Stomach smooth muscle (tissue), 2 donors: ENCODE measurements at regions not wholly inside any gene's neighbourhood (a gene's known extent, or its start where the extent isn't known, plus 50 kb on each side); places are given as distances from the start of the nearest gene placed in this dataset.

Experiments
- H3K27ac ChIP-seq: one replicate; pipeline ENCODE4 v1.7.0; 2013; ENCODE audit warnings: mild to moderate bottlenecking, low read length, inconsistent platforms
- H3K27me3 ChIP-seq, 2 donors: one replicate each; pipeline ENCODE4 v1.7.0; 2013; ENCODE audit warnings: low read length in 2 of 2; ENCODE audit not compliant: insufficient read depth in 2 of 2, control insufficient read depth in 1 of 2
- H3K36me3 ChIP-seq, 2 donors: one replicate each; pipeline ENCODE4 v1.7.0; 2013; ENCODE audit warnings: low read length in 2 of 2; ENCODE audit not compliant: control insufficient read depth in 2 of 2, insufficient read depth in 2 of 2
- H3K4me1 ChIP-seq: one replicate; pipeline ENCODE4 v1.7.0; 2013; ENCODE audit warnings: low read length; ENCODE audit not compliant: control insufficient read depth, insufficient read depth
- H3K4me3 ChIP-seq, 2 donors: one replicate each; pipeline ENCODE4 v1.7.0; 2013; ENCODE audit warnings: low read length in 2 of 2
- H3K9ac ChIP-seq, 2 donors: one replicate each; pipeline ENCODE4 v1.7.0; 2013; ENCODE audit warnings: low read length in 2 of 2, mild to moderate bottlenecking in 1 of 2
- H3K9me3 ChIP-seq, 2 donors: one replicate each; pipeline ENCODE4 v1.7.0; 2013; ENCODE audit warnings: low read length in 2 of 2; ENCODE audit not compliant: control insufficient read depth in 2 of 2
- donor health status: healthy.
- donor health status: Pancreatic carcinoma.

DNA sequence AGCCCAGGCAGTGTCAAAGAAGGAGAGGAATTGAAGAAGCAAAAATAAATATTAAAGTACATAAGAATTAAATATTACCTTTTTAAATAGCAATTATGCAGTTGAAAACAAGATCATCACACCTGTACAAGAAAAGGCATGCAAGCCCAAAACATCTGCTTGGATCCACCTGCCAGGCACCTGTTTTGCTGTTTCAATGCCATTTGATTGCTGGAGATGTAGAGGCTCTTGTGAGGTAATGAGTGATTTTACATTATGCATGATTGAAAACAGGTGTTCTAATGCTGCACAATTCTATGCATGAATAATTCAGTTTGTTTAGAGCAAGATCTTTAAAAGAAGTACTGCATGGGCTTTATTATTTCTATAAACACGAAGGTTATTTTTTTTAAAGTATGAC lies 700.6 kb upstream of the ZEB2 start:
- Histone ChIP-seq H3K4me1 (no peaks in the 10 kb centered on the region), H3K27ac (no peak overlapping the region), H3K36me3 (no peaks in the 10 kb centered on the region)

DNA sequence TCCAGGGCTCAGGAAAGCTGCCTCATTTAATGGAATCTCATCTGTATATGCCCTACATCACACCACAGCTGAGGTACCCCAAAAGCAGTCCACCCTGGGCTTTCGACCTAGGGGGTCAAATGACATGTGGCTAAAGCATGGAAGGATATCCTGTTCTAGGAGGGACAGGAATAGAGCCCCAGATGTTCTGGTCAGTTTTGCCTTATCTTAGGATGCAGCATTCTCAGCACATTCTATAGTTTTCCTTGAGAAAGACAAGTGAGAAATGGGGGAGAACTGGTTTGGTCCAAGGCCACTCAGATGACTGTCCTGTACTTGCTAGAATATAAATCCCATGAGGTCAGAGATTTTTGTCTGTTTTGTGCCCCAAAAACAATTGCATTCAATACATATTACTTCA lies 688.0 kb upstream of the ZEB2 start:
- Histone ChIP-seq H3K4me3 (no peak overlapping the region), H3K27ac (no peak overlapping the region), H3K9ac (no peak overlapping the region), H3K4me1 (no peaks in the 10 kb centered on the region), H3K27me3 (no peaks in the 10 kb centered on the region), H3K36me3 (no peaks in the 10 kb centered on the region), H3K9me3 (no peaks in the 10 kb centered on the region)

More for the DNA sequence above, 700.6 kb upstream of the ZEB2 start:
- Histone ChIP-seq H3K27me3 (no peaks in the 10 kb centered on the region), H3K9ac (no peak overlapping the region), H3K9me3 (no peaks in the 10 kb centered on the region), H3K4me3 (no peak overlapping the region)

DNA sequence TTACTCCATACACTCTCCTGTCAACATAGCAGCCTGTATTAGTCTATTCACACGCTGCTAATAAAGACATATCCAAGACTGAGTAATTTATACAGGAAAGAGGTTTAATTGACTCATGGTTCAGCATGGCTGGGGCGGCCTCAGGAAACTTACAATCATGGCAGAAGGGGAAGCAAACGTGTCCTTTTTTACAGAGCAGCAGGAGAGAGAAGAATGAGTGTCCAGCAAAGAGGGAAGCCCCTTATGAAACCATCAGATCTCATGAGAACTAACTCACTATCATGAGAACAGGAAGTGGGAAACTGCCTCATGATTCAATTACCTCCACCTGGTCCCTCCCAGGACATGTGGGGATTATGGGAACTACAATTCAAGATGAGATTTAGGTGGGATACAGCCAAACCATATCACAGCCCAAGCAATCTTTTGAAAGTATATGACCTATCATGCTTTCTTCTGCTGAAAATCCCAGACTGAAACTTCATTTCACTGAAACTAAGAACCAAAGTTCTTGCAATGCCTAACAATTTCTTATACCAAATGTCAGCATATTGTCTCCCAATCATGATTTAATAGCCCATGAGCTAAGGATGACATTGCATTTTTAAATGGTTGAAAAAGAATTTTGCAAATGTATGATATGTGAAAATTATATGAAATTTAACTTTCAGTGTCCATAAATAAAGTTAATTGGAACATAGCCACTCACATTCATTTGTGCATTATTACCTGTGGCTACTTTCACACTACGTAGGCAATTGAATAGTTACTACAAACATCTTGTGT lies 686.8 kb upstream of the ZEB2 start:
- Histone ChIP-seq H3K9ac (no peak overlapping the region), H3K9me3 (no peaks in the 10 kb centered on the region), H3K4me3 (no peak overlapping the region), H3K36me3 (no peaks in the 10 kb centered on the region), H3K27ac (no peak overlapping the region), H3K27me3 (no peaks in the 10 kb centered on the region), H3K4me1 (no peaks in the 10 kb centered on the region)

DNA sequence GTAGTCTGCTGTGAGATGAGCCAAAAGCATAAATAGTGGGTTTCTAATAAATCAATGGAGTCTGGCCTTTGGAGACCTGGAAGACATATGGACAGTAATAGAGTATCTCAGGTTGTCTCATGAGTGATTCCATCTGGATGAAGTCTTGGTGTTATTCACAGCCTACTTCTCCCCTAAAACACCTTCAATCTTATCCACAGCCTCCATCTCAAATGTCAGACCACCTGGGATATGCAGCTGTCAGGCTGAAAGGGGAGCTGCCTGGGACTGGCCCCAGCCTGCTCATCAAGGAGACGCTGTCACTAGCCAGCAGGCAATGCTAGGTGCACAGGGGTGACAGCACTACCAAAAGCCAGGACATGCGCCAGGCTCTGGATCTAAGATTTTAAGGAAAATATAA lies 684.0 kb upstream of the ZEB2 start:
- Histone ChIP-seq H3K9me3 (no peaks in the 10 kb centered on the region), H3K9ac (no peak overlapping the region), H3K4me3 (no peak overlapping the region), H3K27ac (no peak overlapping the region), H3K4me1 (no peaks in the 10 kb centered on the region), H3K36me3 (no peaks in the 10 kb centered on the region), H3K27me3 (no peaks in the 10 kb centered on the region)

DNA sequence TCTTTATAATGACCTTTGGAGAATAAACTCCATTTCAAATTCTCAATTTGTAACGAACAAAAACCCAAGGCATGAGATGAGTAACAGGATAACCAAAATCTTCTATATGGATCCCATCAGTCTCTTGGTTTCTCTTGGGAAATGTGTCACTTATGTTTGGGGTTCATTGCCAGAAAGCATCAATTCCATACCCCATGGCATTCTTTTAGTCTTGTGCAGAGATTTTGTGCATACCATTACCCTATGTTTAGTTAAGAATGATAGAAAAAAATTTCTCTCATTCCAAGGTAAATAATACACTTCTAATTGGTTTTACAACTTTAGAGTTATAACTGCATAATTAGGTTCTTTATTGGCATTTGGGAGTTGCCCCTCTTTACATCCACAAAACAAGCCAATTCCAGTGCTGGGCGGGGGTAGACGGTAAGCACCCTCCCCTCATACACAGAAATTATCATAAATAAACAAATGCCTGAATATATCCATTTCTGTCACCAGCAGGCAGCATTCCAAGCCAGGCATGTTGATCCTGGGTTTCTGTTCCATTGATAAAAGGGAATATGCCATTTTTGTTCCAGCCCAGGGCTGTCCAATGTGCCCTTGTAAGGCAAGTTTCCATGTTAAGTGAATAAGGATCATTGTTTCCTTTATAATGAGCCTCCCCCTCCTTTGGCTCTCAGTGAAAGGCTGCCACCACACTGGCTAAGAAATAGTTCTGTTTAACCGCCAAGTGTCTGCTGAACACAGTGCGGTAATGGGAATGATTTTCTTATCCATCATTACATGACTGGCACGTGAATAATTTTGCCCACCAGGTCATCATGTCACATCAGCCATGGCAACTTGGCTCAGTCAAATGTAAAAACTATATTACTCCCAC lies 680.1 kb upstream of the ZEB2 start:
- Histone ChIP-seq H3K9me3 (no peaks in the 10 kb centered on the region), H3K36me3 (no peaks in the 10 kb centered on the region), H3K4me1 (no peaks in the 10 kb centered on the region), H3K27ac (no peak overlapping the region), H3K27me3 (no peaks in the 10 kb centered on the region), H3K4me3 (no peak overlapping the region), H3K9ac (no peak overlapping the region)

DNA sequence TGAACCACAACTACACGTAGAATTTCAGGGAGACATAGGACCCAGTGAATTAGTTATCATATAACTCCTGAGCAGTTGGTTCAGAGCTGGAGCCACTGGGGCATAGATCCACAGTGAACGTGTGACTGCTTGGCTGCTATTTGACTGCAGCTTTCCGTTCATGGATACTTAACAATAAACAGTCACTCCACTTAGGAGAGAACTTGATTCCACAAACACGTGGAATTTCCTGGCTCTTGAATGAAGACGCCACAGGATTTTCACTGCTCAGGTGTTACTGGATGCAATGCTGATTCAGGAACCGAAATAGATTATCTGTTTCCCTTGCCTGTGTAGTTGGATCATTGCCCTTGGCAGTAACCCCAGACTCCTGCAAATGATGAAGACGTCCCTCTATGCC lies 679.1 kb upstream of the ZEB2 start:
- no peaks in the 10 kb centered on the region for H3K9me3 ChIP-seq
- no peak overlapping the region for H3K9ac ChIP-seq
- H3K4me3 ChIP-seq = no peak overlapping the region
- no peaks in the 10 kb centered on the region for H3K36me3 ChIP-seq
- no peaks in the 10 kb centered on the region for H3K27me3 ChIP-seq
- H3K4me1 ChIP-seq = no peaks in the 10 kb centered on the region
- H3K27ac ChIP-seq = no peak overlapping the region

DNA sequence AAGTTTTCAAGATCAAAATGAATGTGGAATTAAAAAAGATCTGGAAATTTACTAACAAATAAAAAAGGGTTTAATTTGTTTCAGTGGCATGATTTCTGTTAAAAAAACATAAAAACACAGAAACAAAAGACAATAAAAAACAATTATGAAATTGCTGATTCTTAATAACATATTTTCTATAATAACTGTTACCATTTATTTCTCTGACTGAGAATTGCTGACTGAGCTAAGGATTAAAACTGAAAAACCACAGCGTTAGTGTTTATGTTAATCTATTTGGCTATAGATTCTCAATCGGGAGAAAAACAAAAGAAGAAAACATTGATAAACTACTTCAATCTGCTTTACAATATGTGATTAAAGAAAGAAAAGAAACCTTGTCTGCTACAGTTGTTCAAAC lies 678.6 kb upstream of the ZEB2 start:
- Histone ChIP-seq H3K27me3 (no peaks in the 10 kb centered on the region), H3K27ac (no peak overlapping the region), H3K4me3 (no peak overlapping the region), H3K4me1 (no peaks in the 10 kb centered on the region), H3K36me3 (no peaks in the 10 kb centered on the region), H3K9me3 (no peaks in the 10 kb centered on the region), H3K9ac (no peak overlapping the region)

DNA sequence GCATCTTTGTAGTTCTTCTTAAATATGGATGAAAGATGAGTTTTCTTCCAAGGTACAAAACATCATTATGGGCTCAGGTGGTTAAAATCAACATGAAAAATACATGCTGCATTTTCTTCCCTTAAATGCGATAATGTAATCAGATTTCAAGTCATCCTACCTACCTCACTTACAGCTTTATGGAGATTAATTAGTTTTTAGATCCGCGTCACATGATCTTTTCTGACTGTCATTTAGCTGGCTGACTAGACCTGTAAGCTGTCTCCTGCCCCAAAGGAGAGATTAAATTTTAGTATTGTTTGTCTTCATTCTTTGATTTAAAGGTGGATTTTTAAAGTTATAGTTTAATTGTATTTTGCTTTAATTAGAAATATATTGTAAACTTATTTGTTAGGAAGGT lies 678.0 kb upstream of the ZEB2 start:
- no peaks in the 10 kb centered on the region for H3K4me1 ChIP-seq
- no peak overlapping the region for H3K4me3 ChIP-seq
- H3K27me3 ChIP-seq = no peaks in the 10 kb centered on the region
- no peaks in the 10 kb centered on the region for H3K9me3 ChIP-seq
- H3K36me3 ChIP-seq = no peaks in the 10 kb centered on the region
- H3K27ac ChIP-seq = no peak overlapping the region
- H3K9ac ChIP-seq = no peak overlapping the region

DNA sequence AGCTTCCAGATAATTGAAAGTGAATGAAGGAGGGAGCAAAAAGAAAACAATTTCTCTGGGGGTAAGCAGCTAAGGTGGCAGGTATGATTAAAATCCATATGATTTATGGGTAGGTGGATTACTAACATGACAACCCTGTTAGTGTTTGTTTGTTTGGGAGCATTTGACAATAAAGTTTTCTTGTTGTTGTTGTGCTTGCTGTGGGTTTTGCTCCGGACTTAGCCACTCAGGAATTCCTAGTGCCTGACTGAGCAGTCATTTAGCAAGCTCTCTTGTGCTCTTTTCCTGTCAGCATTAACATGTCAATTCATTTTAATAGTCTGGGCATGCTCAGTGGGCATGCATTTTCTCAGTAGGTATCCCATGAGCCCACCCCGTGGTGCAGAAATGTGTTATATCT lies 674.8 kb upstream of the ZEB2 start:
- no peak overlapping the region for H3K27ac ChIP-seq
- H3K9ac ChIP-seq = no peak overlapping the region
- H3K9me3 ChIP-seq = no peaks in the 10 kb centered on the region
- no peak overlapping the region for H3K4me3 ChIP-seq
- H3K36me3 ChIP-seq = no peaks in the 10 kb centered on the region
- no peaks in the 10 kb centered on the region for H3K27me3 ChIP-seq
- no peaks in the 10 kb centered on the region for H3K4me1 ChIP-seq

DNA sequence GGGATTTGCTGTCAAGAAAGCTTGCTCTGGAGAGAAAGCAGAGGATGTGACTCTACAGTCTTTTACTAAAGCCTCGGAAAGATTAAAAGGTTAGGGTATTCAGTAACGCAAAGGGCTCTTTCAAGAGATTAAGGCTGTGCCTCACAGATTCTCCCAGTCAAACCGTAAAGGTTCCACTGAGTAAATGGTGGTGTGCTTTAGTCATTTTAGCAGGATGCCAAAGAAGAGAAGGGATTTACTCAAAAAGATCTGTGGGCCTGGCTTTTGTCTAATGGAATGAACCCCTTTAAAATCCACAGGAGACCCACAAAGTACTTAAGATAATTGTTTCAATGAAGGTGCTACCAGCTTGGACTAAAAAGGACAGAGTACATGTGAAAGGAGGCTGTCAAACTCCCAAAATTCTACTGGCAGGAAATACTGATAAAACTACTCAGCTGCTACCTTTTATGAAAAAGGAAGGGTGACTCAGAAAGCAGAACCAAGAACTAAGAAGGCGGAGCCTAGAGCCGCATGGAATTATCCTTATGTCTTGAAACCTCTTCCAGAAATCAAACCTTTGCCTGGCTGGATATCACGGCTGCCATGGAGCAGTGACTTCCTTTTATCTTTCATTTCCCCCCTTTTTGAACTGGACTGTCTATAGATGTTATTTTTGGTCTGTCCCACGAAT lies 670.2 kb upstream of the ZEB2 start:
- H3K9me3 ChIP-seq = no peaks in the 10 kb centered on the region
- no peaks in the 10 kb centered on the region for H3K36me3 ChIP-seq
- no peaks in the 10 kb centered on the region for H3K4me1 ChIP-seq
- no peak overlapping the region for H3K4me3 ChIP-seq
- no peaks in the 10 kb centered on the region for H3K27me3 ChIP-seq
- H3K27ac ChIP-seq = no peak overlapping the region
- no peak overlapping the region for H3K9ac ChIP-seq
